GM18951 (cell line): ENCODE measurements at regions not wholly inside any gene's neighbourhood (a gene's known extent, or its start where the extent isn't known, plus 50 kb on each side); places are given as distances from the start of the nearest gene placed in this dataset.

Source experiments
- POLR2A ChIP-seq: IDR thresholded peaks from 4 replicates; pipeline ENCODE4 v1.6.1; 2011; ENCODE audit warnings: mild to moderate bottlenecking; ENCODE audit not compliant: insufficient read length, insufficient read depth; ENCODE audit errors: extremely low read depth
- in situ Hi-C: fragments of 300-500 bp; cut with MboI; formaldehyde crosslinking; loops from one replicate; pipeline ENCODE4 v1.12.0; 2022; ENCODE audit warnings: low sequenced_read_pairs, mixed read lengths, inconsistent platforms; ENCODE audit not compliant: unreplicated experiment

DNA sequence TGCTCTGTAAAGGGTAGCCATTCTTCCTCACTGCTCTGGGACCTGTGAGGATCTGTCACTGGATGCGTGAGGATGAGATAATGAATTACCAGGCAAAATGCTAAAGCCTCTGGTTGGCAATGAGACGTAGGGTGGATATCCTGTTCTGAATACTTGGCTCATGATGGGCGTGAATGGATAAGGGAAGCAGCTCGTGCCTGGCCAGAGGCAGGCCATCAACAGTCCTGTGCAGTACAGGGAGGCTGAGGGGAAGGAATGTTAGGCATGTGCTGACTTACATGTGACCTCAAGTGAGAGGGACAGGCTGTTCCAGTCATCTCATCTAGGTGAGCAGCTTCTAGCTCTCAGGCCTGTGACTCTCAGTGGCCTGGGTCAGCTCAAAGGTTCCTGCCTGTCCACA lies 172.8 kb downstream of the CARTPT start:
- in situ Hi-C loops = no loop called here
- TF ChIP-seq POLR2A = no peak

DNA sequence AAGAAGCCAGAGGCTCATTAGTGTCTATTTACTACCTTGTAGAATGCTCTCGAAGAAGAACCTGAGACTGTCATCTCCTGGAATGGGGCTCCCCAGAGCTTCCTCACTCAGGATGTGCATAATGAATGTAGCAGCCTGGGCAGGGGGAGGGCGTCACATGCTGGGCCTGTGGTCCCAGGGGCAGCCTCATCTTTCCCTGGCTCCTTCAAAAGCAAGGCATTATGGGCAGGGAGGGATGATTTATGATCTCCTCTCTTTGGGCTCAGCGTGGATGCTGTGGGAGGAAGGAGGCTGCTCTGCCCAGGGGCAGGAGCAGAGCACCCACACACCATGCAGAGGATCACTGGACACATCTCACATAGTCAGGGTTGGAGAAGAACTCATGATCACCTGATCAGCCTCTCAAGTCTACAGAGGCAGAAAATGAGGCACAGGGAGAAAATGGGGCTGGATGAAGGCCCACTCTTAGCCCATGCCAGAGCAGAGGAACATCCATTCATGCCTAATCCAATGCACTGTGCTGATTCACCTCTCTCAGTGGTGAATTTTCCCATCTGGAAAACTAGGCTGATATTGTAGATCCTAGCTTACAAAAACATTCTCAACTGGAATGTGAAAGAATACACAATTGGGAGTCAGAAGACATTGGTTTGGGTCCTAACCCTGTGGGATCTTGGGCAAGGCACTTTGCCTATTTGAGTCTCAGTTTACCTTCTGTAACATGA lies 173.7 kb downstream of the CARTPT start:
- in situ Hi-C loops = no loop called here
- no peak for TF ChIP-seq POLR2A

DNA sequence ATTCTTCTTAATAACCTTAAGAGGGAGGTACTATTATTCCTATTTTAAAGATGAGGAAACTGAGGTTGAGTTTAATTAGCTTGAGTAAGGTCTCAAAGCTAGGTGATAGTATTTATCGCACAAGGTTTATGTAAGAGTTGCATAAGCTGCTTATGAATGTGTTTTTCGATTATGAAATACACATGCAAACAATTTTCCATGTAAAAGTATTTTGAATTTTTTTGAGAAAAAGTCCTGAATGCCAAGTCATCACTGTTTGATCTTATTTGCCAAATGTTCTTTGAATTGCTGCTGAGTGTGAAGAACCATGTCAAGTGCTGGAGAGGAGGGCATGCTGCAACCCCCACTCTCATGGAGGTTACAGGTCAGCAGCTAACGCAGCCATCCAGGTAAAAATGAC lies 174.4 kb downstream of the CARTPT start:
- in situ Hi-C loops = no loop called here
- TF ChIP-seq POLR2A = no peak

DNA sequence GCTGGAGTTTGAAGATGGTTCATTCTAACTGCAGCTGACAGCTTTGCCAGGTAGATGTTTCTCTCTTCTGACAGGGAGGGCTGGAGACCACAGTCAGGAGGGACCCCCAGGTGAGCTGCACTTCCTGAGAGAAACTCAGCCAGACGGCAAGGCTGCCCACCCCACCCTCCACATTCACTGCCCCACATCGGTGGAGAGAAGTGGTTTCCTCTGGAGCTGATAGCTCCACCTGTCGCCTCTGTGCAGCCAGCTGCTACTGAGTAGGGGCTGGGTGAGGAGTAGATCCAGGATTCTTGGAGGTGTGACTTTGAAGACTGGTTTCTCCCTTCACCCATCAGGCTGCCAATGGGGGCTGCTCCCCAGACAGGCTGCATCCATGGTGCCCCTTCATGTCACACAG lies 175.0 kb downstream of the CARTPT start:
- in situ Hi-C loops = no loop called here
- no peak for TF ChIP-seq POLR2A

DNA sequence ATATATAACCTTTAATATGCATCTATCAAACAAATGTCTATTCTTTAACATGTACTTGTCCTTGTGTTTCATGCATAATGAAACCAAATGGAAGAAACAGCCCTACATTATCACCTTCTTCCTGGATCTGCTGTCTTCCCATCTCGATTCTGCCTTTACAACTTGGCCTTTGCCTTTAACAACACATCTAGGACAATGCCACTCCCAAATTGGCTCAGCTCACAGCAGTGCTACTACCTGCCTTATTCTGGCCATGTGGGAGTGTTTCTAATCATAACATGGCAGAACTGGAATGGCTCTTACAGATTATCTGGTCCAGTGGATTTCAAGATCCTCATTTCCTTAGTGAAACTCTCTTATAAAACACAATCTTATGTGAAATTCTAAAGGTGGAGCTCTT lies 176.5 kb downstream of the CARTPT start:
- in situ Hi-C loops = no loop called here
- no peak for TF ChIP-seq POLR2A

DNA sequence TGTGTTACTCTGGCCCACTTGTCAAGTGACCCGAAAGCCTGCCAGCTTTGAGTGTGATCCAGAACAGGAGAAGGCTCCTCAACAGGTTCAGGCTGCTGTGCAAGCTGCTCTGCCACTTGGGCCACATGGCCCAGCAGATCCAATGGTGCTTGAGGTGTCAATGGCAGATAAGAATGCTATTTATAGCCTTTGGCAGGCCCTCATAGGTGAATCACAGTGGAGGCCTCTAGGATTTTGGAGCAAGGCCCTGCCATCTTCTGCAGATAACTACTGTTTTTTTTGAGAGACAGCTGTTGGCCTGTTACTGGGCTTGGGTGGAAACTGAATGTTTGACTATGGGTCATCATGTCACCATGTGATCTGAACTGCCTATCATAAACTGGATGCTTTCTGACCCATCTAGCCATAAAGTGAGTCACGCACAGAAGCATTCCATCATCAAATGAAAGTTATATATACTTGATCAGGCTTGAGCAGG lies 180.8 kb downstream of the CARTPT start:
- in situ Hi-C loops = no loop called here
- TF ChIP-seq POLR2A = no peak

DNA sequence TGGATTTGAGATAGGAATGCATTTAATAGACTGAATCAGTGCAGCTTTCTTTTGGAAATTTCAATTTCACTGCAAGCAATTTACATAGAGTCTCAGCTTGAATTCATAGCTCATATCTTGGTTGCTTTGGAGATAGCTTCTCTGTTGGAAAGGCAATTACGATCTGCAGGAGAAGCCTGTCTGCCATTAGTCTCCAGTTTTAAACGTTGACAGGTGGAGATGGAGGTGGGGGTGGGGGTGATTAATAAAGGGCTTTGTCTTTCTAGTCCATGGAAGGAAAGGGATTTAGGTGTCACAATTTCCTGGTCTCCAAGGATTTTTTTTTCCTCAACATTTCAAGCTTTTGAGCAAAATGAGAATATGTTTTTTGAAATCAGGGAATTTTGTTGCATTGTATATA lies 184.7 kb downstream of the CARTPT start:
- TF ChIP-seq POLR2A = no peak
- in situ Hi-C loops = no loop called here

DNA sequence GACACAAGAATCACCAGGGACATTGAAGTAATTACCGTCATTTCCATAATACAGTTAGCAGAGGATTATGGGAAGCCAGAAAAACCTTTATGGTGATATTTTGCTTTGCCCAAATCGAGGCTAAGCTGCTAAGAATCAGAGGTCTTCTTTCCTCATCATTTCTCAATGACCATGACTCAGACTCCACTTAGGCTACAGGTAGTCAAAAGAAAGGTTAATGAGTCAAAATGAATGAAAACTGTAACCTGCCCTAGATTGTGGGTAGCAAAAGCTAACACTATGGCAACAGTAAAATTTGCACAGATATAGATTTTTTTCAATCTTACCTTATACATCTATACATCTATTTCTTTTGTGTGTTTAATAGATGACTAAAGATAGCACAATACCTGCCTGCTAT lies 185.8 kb downstream of the CARTPT start:
- no peak for TF ChIP-seq POLR2A
- in situ Hi-C loops = no loop called here

DNA sequence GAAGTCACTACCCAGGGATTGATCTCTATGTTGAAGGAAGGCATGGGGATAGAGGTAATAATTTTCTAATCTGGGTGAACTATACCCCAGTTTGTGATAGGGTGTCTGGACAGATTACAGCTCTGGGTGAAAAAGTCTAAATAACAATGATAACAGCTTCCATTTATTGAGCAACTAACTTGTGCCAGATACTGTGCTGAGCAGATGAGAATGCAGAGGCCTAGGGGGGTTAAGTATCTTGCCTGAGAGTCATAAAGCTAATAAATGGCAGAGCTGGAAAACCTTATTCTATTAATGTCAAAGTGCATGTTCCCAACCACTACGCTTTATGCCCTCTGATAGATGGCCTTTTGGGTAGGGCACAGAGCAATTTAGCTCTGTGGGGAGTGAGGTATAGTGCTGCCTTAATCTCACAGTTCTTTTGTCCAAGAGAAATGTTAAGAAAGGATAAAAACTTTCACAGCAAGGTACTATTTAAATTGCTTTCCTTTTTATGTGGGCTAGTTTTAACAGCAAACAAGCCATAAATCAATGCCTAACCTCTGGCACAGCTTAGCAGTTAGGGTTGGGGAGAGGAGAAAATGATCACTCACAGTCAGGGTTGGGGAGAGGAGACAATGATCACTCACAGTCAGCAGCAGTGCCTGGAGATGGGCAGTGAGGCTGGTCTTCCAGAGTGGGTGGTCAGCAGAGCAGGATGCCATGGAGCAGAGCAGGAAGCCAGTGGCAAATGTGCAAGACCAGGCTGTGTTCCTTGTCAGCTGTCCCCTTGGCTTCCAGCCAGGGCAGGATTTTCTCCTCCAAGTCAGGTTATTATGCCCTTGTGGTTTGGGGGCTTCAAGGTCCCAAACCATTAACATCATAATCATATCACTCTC lies 187.0 kb downstream of the CARTPT start:
- in situ Hi-C loops = no loop called here
- no peak for TF ChIP-seq POLR2A

DNA sequence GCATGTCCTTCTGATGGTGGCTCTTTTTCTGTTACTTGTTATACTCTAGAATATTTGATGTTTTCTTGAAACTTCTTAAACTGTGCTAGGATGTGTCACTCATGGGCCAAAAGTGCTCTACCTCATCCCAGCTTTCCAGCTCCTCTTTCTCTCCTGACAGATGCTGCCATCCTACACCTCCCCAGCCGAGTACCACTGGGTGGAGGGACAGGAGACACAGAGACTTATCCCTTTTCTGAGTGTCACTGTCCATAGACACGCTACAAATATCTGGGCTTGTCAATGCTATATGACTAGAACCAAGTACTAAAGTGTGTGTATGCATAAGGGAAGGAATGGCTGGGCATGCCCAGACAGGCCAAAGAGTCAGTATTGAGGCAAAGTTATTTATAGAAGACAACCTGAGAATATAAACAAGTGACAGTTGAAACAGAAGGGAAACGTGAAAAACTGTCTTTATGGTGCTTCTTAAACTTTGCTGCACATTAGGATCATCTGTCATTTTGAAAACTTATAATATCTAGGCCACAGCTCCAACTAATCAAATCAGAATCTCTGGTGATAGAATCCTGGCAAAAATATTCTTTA lies 188.0 kb downstream of the CARTPT start:
- TF ChIP-seq POLR2A = no peak
- in situ Hi-C loops = no loop called here

DNA sequence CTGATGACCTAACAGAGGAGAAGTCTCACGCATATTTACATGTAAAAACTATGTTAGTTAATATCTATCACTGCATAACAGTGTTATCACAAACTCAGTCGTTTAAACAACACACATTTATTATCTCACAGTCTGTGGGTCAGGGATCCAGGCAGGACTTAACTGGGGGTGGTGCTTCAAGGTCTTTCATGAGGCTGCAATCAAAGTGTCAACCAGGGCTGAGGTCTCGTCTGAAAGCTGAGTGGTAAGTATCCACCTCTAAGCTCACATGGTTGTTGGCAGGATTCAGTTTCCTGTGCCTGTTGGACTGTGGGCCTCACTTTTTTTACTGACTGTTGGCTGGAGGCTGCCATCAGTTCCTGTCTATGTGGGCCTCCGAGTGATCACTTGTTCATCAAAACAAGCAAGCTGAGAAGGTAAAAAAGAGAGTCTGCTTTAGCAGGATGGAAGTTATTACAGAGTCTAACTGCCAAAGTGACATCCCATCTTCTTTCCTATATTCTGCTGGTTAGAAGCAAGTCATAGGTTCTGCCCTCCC lies 188.6 kb downstream of the CARTPT start:
- in situ Hi-C loops = no loop called here

DNA sequence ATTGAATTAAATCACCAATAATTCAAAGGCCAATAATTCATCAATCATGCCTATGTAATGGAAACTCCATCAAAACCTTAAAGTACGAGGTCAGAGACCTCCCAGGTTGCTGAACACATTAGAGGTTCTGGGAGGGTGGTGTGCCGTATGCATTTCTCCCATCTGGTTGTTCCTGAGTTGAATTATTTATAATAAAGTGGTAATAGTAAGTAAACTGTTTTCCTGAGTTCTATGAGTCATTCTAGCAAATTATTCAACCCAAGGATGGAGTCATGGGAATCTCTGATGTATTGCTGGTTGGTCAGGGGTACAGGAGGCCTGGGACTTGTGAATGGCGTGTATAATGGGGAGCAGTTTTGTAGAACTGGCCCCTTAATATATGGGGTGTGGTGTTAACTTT lies 191.7 kb downstream of the CARTPT start:
- no peak for TF ChIP-seq POLR2A
- in situ Hi-C loops = no loop called here

More for the DNA sequence above, 188.6 kb downstream of the CARTPT start:
- no peak for TF ChIP-seq POLR2A

DNA sequence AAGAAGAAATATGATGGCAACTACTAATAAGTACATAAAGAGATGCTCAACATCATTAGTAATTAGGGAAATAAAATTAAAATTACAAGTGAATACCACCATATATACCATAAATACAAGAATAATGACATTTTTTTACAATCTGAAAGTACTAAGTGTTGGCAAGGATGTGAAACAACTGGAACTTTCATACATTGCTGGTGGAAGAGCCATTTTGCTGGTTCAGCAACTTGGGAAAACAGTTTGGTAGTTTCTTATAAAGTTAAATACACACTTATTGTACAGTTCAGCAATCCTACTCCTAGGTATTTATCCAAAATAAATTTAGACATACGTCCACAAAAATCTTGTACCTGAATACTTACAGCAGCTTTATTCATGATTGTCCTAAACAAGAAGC lies 192.9 kb downstream of the CARTPT start:
- in situ Hi-C loops = no loop called here
- TF ChIP-seq POLR2A = no peak
